Mesendoderm (in vitro differentiated cells): ENCODE measurements at regions not wholly inside any gene's neighbourhood (a gene's known extent, or its start where the extent isn't known, plus 50 kb on each side); places are given as distances from the start of the nearest gene placed in this dataset.

Experiments
- DNase-seq: peaks from one replicate; pipeline ENCODE4 v3.0.0; 2013
- H2AK5ac ChIP-seq: 2 replicates; pipeline ENCODE4 v1.6.1; 2013; ENCODE audit warnings: low read length, inconsistent platforms
- H2BK120ac ChIP-seq: 2 replicates; pipeline ENCODE4 v1.6.1; 2013; ENCODE audit warnings: low read depth, mild to moderate bottlenecking, low read length, moderate library complexity, mixed read lengths
- H2BK15ac ChIP-seq: replicated peaks from 2 replicates; pipeline ENCODE4 v1.6.1; 2013; ENCODE audit warnings: low read depth, mild to moderate bottlenecking, moderate library complexity
- H2BK5ac ChIP-seq: 2 replicates; pipeline ENCODE4 v1.6.1; 2013; ENCODE audit warnings: low read length, inconsistent platforms
- H3K18ac ChIP-seq: 2 replicates; pipeline ENCODE4 v1.6.1; 2013; ENCODE audit warnings: mild to moderate bottlenecking, low read length, mixed read lengths
- H3K23ac ChIP-seq: one replicate; pipeline ENCODE4 v1.6.1; 2013; ENCODE audit warnings: low read length
- H3K27ac ChIP-seq: 2 replicates; pipeline ENCODE4 v1.5.1; 2013; ENCODE audit warnings: low read depth, mild to moderate bottlenecking, inconsistent platforms, low read length, moderate library complexity
- H3K27me3 ChIP-seq: 2 replicates; pipeline ENCODE4 v1.6.1; 2013; ENCODE audit warnings: low read length, control low read depth, mild to moderate bottlenecking, inconsistent platforms; ENCODE audit not compliant: insufficient read depth, poor library complexity
- H3K36me3 ChIP-seq: 2 replicates; pipeline ENCODE4 v1.6.1; 2013; ENCODE audit warnings: low read length, inconsistent platforms; ENCODE audit not compliant: control insufficient read depth, insufficient read depth
- H3K4ac ChIP-seq: one replicate; pipeline ENCODE4 v1.6.1; 2013; ENCODE audit warnings: low read depth, mild to moderate bottlenecking, low read length, moderate library complexity
- H3K4me1 ChIP-seq: 2 replicates; pipeline ENCODE4 v1.6.1; 2013; ENCODE audit warnings: low read depth, low read length, inconsistent platforms; ENCODE audit not compliant: control insufficient read depth
- H3K4me2 ChIP-seq: 2 replicates; pipeline ENCODE4 v1.6.1; 2013; ENCODE audit warnings: low read length
- H3K4me3 ChIP-seq: 2 replicates; pipeline ENCODE4 v1.5.1; 2013; ENCODE audit warnings: mild to moderate bottlenecking, low read length
- H3K56ac ChIP-seq: one replicate; pipeline ENCODE4 v1.6.1; 2013; ENCODE audit warnings: low read length
- H3K79me1 ChIP-seq: 2 replicates; pipeline ENCODE4 v1.6.1; 2013; ENCODE audit warnings: low read length, inconsistent platforms
- H3K79me2 ChIP-seq: 2 replicates; pipeline ENCODE4 v1.6.1; 2013; ENCODE audit warnings: mild to moderate bottlenecking, low read length; ENCODE audit not compliant: control insufficient read depth, insufficient read depth
- H3K9ac ChIP-seq: 2 replicates; pipeline ENCODE4 v1.6.1; 2013; ENCODE audit warnings: low read length, inconsistent platforms
- H4K5ac ChIP-seq: one replicate; pipeline ENCODE4 v1.6.1; 2013; ENCODE audit warnings: low read length
- H4K8ac ChIP-seq: one replicate; pipeline ENCODE4 v1.6.1; 2013; ENCODE audit warnings: low read depth, mild to moderate bottlenecking, control low read depth, low read length, moderate library complexity
- WGBS: extraction: QIAGEN DNeasy Blood & Tissue Kit; methylation state at CpG from one replicate; pipeline ENCODE4 v1.1.7; 2013; ENCODE audit warnings: low lambda C conversion rate, missing lambda C conversion rate; ENCODE audit not compliant: insufficient coverage; ENCODE audit errors: extremely low coverage; 5-methylcytosine and 5-hydroxymethylcytosine counted together

DNA sequence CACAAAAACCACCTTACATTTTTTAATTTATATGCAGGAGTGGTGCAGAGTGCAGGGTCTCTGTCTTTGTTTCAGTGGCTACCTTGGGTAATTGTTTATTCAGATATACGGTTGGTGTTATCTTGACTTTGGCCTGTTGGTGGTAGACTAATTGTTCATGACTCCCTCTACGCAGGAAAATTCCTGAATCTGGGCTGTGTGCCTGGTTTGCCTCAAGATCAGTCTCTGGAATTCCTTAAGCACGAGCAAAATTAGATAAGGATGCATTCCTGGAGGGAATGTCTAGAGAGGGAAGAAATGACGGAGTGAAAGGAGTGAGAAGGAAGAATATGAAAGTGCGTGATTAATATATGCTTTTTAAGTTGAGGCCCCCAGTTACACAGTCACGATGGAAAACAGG is 576.9 kb upstream of the PCDH10 start:
- Histone ChIP-seq H3K27me3 (no peaks in the 10 kb centered on the region), H2BK15ac (no peak overlapping the region), H3K4me3 (no peak overlapping the region), H3K4me1 (peaks cover 2% of the 10 kb centered on the region), H3K4me2 (no peak overlapping the region), H3K79me2 (no peaks in the 10 kb centered on the region), H3K23ac (no peak overlapping the region), H4K8ac (no peak overlapping the region), H2BK120ac (no peak overlapping the region), H3K9ac (no peak overlapping the region), H3K18ac (no peak overlapping the region), H3K56ac (no peak overlapping the region), H4K5ac (no peak overlapping the region), H3K36me3 (no peaks in the 10 kb centered on the region), H3K27ac (no peak overlapping the region), H3K79me1 (no peaks in the 10 kb centered on the region), H3K4ac (no peak overlapping the region), H2AK5ac (no peak overlapping the region), H2BK5ac (no peak overlapping the region)
- WGBS, result 100% methylated on average over 2 of the region's 6 CpGs
- DNase-seq, result peak; percentile 96

GRCh38 chr4:132587626-132588025 is 561.5 kb upstream of the PCDH10 start:
- no peak overlapping the region for H2BK120ac ChIP-seq
- H4K8ac ChIP-seq, result no peak overlapping the region
- no peak overlapping the region for H3K4ac ChIP-seq
- H3K4me2 ChIP-seq, result no peak overlapping the region
- no peak overlapping the region for H2BK15ac ChIP-seq
- H2BK5ac ChIP-seq, result no peak overlapping the region
- no peaks in the 10 kb centered on the region for H3K27me3 ChIP-seq
- H3K9ac ChIP-seq, result no peak overlapping the region
- no peaks in the 10 kb centered on the region for H3K4me1 ChIP-seq
- no peak overlapping the region for H3K27ac ChIP-seq
- no peak overlapping the region for H4K5ac ChIP-seq
- no peak overlapping the region for H2AK5ac ChIP-seq
- no peaks in the 10 kb centered on the region for H3K79me2 ChIP-seq
- no peaks in the 10 kb centered on the region for H3K79me1 ChIP-seq
- no peak for DNase-seq
- H3K18ac ChIP-seq, result no peak overlapping the region
- H3K56ac ChIP-seq, result no peak overlapping the region
- H3K36me3 ChIP-seq, result no peaks in the 10 kb centered on the region
- H3K23ac ChIP-seq, result no peak overlapping the region
- H3K4me3 ChIP-seq, result no peak overlapping the region

DNA sequence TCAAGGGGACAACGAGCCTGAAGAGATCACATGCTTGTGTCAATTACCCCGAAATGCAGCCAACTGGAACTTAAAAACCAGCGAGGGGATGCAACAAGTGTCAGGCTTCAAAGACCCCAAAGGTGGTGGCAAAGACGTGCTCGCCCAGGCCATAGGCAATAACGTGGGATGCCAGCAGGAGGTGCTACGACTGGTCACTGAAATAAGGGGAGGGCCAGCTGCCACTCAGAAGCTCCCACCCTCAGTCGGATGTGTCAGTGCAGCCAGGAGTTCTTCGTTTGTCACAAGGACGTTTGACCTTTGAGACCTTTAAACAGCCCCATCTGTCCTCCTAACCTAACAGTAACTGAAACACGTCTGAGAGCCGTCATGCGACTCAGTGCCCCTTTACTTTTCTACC is 556.8 kb upstream of the PCDH10 start:
- no peak overlapping the region for H3K23ac ChIP-seq
- no peak overlapping the region for H3K56ac ChIP-seq
- H4K5ac ChIP-seq, result no peak overlapping the region
- no peak overlapping the region for H3K4me2 ChIP-seq
- no peak overlapping the region for H2BK15ac ChIP-seq
- no peak overlapping the region for H3K18ac ChIP-seq
- no peak for DNase-seq
- no peak overlapping the region for H3K4ac ChIP-seq
- no peaks in the 10 kb centered on the region for H3K27me3 ChIP-seq
- no peaks in the 10 kb centered on the region for H3K36me3 ChIP-seq
- no CpG with 5 or more reads among the region's 13 CpGs for WGBS
- no peaks in the 10 kb centered on the region for H3K4me1 ChIP-seq
- H3K79me1 ChIP-seq, result no peaks in the 10 kb centered on the region
- H3K79me2 ChIP-seq, result no peaks in the 10 kb centered on the region
- no peak overlapping the region for H2AK5ac ChIP-seq
- no peak overlapping the region for H3K4me3 ChIP-seq
- no peak overlapping the region for H4K8ac ChIP-seq
- H2BK120ac ChIP-seq, result no peak overlapping the region
- no peak overlapping the region for H3K9ac ChIP-seq
- H3K27ac ChIP-seq, result no peak overlapping the region
- no peak overlapping the region for H2BK5ac ChIP-seq

GRCh38 chr4:132592850-132593249 is 556.2 kb upstream of the PCDH10 start:
- Histone ChIP-seq H2AK5ac (no peak overlapping the region), H3K79me1 (no peaks in the 10 kb centered on the region), H3K9ac (no peak overlapping the region), H3K4me1 (no peaks in the 10 kb centered on the region), H3K27me3 (no peaks in the 10 kb centered on the region), H2BK15ac (no peak overlapping the region), H3K4me3 (no peak overlapping the region), H2BK120ac (no peak overlapping the region), H4K8ac (no peak overlapping the region), H3K23ac (no peak overlapping the region), H4K5ac (no peak overlapping the region), H3K4me2 (no peak overlapping the region), H3K36me3 (no peaks in the 10 kb centered on the region), H3K4ac (no peak overlapping the region), H3K18ac (no peak overlapping the region), H2BK5ac (no peak overlapping the region), H3K27ac (no peak overlapping the region), H3K79me2 (no peaks in the 10 kb centered on the region), H3K56ac (no peak overlapping the region)
- no CpG with 5 or more reads among the region's 2 CpGs for WGBS
- DNase-seq, result no peak

GRCh38 chr4:132593717-132594400 is 555.2 kb upstream of the PCDH10 start:
- Histone ChIP-seq H3K27ac (no peak overlapping the region), H4K5ac (no peak overlapping the region), H3K23ac (no peak overlapping the region), H3K18ac (no peak overlapping the region), H2AK5ac (no peak overlapping the region), H3K79me1 (no peaks in the 10 kb centered on the region), H3K9ac (no peak overlapping the region), H3K36me3 (no peaks in the 10 kb centered on the region), H2BK5ac (no peak overlapping the region), H2BK120ac (no peak overlapping the region), H4K8ac (no peak overlapping the region), H2BK15ac (no peak overlapping the region), H3K4me1 (no peaks in the 10 kb centered on the region), H3K4ac (no peak overlapping the region), H3K4me3 (no peak overlapping the region), H3K4me2 (no peak overlapping the region), H3K27me3 (no peaks in the 10 kb centered on the region), H3K79me2 (no peaks in the 10 kb centered on the region), H3K56ac (no peak overlapping the region)
- WGBS, result no CpG with 5 or more reads among the region's 4 CpGs
- no peak for DNase-seq

DNA sequence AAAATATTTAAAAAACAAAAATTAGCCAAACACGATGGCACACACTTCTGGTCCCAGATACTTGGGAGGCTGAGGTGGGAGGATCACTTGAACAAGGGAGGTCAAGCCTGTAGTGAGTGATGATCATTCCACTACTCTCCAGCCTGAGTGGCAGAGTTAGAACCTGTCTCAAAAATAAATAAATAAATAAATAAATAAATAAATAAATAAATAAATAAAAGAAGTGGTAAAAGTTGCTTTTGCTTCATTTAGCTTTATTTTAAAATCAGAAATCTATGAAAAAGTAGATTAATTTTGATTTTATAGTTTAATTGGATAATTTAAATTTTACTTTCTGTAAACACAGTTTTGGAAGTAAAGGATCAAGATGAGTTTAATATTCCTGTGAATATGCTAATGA is 552.9 kb upstream of the PCDH10 start:
- H3K36me3 ChIP-seq, result no peaks in the 10 kb centered on the region
- no peak overlapping the region for H3K27ac ChIP-seq
- no peak overlapping the region for H4K8ac ChIP-seq
- no peak overlapping the region for H3K56ac ChIP-seq
- DNase-seq, result no peak
- H3K27me3 ChIP-seq, result no peaks in the 10 kb centered on the region
- no peak overlapping the region for H2AK5ac ChIP-seq
- WGBS, result no CpG with 5 or more reads among the region's 1 CpG
- no peak overlapping the region for H4K5ac ChIP-seq
- no peak overlapping the region for H3K4ac ChIP-seq
- H3K23ac ChIP-seq, result no peak overlapping the region
- H2BK15ac ChIP-seq, result no peak overlapping the region
- no peak overlapping the region for H3K4me3 ChIP-seq
- no peaks in the 10 kb centered on the region for H3K4me1 ChIP-seq
- no peak overlapping the region for H3K4me2 ChIP-seq
- H2BK5ac ChIP-seq, result no peak overlapping the region
- H3K79me2 ChIP-seq, result no peaks in the 10 kb centered on the region
- H3K18ac ChIP-seq, result no peak overlapping the region
- no peak overlapping the region for H3K9ac ChIP-seq
- H3K79me1 ChIP-seq, result no peaks in the 10 kb centered on the region
- no peak overlapping the region for H2BK120ac ChIP-seq
